ENCODE measurements at regions not wholly inside any gene's neighbourhood (a gene's known extent, or its start where the extent isn't known, plus 50 kb on each side); places are given as distances from the start of the nearest gene placed in this dataset.
A peak's percentile ranks its signal among the peaks of the same experiment; 100 is the strongest.
"Not testable (repeated sequence)": the region's sequence is repeated elsewhere in the genome, so short reads cannot be mapped to it uniquely, and the experiment has no call there.

DNA sequence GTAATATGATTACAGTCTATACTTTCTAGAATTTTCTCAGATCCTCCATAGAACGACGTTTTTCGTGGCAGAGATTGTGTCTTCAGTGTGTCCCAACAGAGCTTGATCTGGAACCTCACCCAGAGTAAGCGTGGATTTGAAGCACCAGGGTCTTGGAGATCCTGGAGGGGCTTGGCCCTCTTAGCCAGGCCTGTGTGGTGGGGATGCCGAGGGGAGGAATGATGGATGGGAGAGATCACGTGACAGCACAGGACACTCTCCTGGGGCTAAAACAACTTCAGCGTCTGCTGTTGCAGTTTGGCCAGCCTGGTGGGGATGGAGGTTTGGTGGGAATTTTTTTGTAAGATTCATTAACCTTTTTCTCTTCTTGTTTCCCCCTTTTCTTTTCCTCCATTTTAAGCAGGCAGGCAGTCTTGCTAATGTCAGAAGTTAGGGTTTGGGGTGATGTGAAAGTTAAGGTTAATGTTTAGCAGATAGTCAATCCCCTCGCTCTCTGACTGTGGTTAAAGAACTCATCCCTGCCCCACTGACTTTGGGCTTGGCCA, 100.7 kb upstream of the SULF2 start:
- FAIRE-seq (no peak), DNase-seq (ENCODE audit: insufficient read length, low spot score) (no peak)
- no peak for TF ChIP-seq POU2F2 (IDR thresholded peaks at IDR 0.05; ENCODE audit: low read depth, low read length)
- TF ChIP-seq POLR2A (IDR thresholded peaks at IDR 0.05; ENCODE audit: low read depth, low read length), result no peak
- no peak for TF ChIP-seq POLR2AphosphoS5 (IDR thresholded peaks at IDR 0.05; ENCODE audit: low read depth, low read length)
- TF ChIP-seq SPI1 (IDR thresholded peaks at IDR 0.05; ENCODE audit: low read depth, low read length), result no peak
- TF ChIP-seq PAX5 (IDR thresholded peaks at IDR 0.05; ENCODE audit: insufficient read depth, low read length, severe bottlenecking), result no peak
- TF ChIP-seq TAF1 (IDR thresholded peaks at IDR 0.05; ENCODE audit: low read depth, low read length), result no peak

DNA sequence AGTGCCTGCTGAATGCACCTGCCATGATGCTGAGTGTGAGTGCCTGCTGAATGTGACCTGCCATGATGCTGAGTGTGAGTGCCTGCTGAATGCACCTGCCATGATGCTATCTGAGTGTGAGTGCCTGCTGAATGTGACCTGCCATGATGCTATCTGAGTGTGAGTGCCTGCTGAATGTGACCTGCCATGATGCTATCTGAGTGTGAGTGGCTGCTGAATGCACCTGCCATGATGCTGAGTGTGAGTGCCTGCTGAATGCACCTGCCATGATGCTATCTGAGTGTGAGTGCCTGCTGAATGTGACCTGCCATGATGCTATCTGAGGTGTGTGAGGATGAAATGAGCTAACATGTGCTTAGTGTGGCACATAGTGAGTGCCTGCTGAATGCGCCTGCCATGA, 98.7 kb upstream of the SULF2 start:
- DNase-seq (ENCODE audit: insufficient read length, low spot score), result not testable (repeated sequence)
- FAIRE-seq, result peak; percentile 16

DNA sequence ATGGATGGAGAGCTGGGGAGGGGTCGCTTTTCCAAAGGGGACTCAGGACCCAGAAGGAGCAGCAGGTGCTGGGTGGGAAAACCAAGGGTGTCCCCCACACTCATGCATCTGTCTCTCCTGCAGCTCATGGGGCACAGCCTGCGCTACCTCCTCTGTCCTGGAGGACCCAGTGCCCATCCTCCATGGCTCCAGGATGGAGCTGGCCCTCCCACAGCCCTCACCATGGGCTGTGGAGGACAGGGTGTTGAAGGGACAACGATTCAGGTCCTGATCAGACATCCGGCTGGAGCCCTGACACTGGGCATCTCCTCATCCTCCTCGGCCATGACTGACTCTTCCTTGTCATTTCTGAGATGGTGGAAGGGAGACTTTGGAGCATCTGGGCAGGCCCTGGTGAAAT, 97.9 kb upstream of the SULF2 start:
- FAIRE-seq (no peak), DNase-seq (ENCODE audit: insufficient read length, low spot score) (no peak)
- no peak for TF ChIP-seq POU2F2 (IDR thresholded peaks at IDR 0.05; ENCODE audit: low read depth, low read length)
- TF ChIP-seq PAX5 (IDR thresholded peaks at IDR 0.05; ENCODE audit: insufficient read depth, low read length, severe bottlenecking), result no peak
- no peak for TF ChIP-seq POLR2A (IDR thresholded peaks at IDR 0.05; ENCODE audit: low read depth, low read length)
- no peak for TF ChIP-seq SPI1 (IDR thresholded peaks at IDR 0.05; ENCODE audit: low read depth, low read length)
- TF ChIP-seq POLR2AphosphoS5 (IDR thresholded peaks at IDR 0.05; ENCODE audit: low read depth, low read length), result no peak
- TF ChIP-seq TAF1 (IDR thresholded peaks at IDR 0.05; ENCODE audit: low read depth, low read length), result no peak

DNA sequence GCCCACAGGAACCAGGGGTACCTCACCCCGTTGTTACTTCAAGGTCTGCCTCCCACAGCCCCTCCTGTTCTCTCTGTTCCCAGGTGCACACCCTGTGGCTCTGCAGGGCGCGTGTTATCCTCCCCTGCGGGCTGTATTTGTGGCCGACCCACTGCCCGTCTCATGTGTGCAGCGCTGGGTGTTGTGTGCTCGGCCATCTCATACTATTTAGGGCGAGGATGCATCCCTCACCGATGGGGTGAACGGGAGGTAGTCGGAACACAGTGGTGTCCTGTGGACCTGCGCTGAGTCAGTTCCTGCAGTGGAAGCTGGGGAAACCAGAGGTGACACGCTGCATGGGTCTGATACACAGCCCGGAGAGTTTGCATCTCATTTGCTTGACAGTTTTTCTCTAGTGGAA, 94.5 kb upstream of the SULF2 start:
- no peak for TF ChIP-seq SPI1 (IDR thresholded peaks at IDR 0.05; ENCODE audit: low read depth, low read length)
- TF ChIP-seq POLR2AphosphoS5 (IDR thresholded peaks at IDR 0.05; ENCODE audit: low read depth, low read length), result no peak
- TF ChIP-seq POLR2A (IDR thresholded peaks at IDR 0.05; ENCODE audit: low read depth, low read length), result no peak
- no peak for TF ChIP-seq TAF1 (IDR thresholded peaks at IDR 0.05; ENCODE audit: low read depth, low read length)
- TF ChIP-seq PAX5 (IDR thresholded peaks at IDR 0.05; ENCODE audit: insufficient read depth, low read length, severe bottlenecking), result no peak
- FAIRE-seq, result no peak
- no peak for DNase-seq (ENCODE audit: insufficient read length, low spot score)

GRCh38 chr20:47878601-47879027, 93.3 kb upstream of the SULF2 start:
- no peak for DNase-seq (ENCODE audit: insufficient read length, low spot score)
- TF ChIP-seq SPI1 (IDR thresholded peaks at IDR 0.05; ENCODE audit: low read depth, low read length) (no peak), PAX5 (IDR thresholded peaks at IDR 0.05; ENCODE audit: insufficient read depth, low read length, severe bottlenecking) (no peak), TAF1 (IDR thresholded peaks at IDR 0.05; ENCODE audit: low read depth, low read length) (no peak), POLR2AphosphoS5 (IDR thresholded peaks at IDR 0.05; ENCODE audit: low read depth, low read length) (no peak), POLR2A (IDR thresholded peaks at IDR 0.05; ENCODE audit: low read depth, low read length) (no peak), POU2F2 (IDR thresholded peaks at IDR 0.05; ENCODE audit: low read depth, low read length) (no peak)
- no peak for FAIRE-seq

GRCh38 chr20:47876311-47877088, 91.2 kb upstream of the SULF2 start:
- TF ChIP-seq SPI1 (IDR thresholded peaks at IDR 0.05; ENCODE audit: low read depth, low read length) (no peak), POLR2A (IDR thresholded peaks at IDR 0.05; ENCODE audit: low read depth, low read length) (no peak), TAF1 (IDR thresholded peaks at IDR 0.05; ENCODE audit: low read depth, low read length) (no peak), POLR2AphosphoS5 (IDR thresholded peaks at IDR 0.05; ENCODE audit: low read depth, low read length) (no peak), POU2F2 (IDR thresholded peaks at IDR 0.05; ENCODE audit: low read depth, low read length) (no peak), PAX5 (IDR thresholded peaks at IDR 0.05; ENCODE audit: insufficient read depth, low read length, severe bottlenecking) (no peak)
- FAIRE-seq (no peak), DNase-seq (ENCODE audit: insufficient read length, low spot score) (no peak)

DNA sequence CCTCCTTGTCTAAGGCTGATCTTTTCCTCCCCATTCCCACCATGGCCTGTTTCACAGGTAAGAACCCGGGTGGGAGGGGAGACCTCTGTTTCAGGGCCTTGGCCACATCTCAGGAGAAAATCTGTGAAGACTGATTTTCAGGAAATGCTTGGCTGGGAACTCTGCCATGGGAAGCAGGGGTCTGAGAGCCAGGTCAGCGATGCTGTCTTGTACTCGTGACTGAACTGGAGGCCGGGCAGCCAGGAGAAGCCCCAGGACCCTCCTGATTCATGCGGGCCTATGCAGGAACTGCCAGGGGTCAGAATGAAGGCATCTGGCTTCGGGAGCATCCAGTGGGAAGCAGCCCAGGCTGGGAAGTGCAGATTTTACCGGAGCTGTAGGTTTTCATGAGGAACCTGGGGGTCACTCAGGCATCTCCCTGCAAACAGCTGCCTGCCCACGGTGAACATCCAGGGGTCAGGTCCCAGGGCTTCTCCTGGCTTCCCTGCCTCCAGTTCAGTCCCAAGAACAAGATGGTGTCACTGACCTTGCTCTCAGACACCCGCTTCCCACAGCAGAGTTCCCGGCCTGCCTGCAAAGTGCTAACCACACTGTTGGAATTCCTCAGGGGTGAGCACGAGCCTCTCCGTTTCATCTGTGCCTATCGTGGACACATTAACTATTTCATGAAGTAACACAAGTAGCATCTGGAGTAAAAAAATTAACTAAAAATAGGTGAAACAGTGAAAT, 90.2 kb upstream of the SULF2 start:
- no peak for TF ChIP-seq SPI1 (IDR thresholded peaks at IDR 0.05; ENCODE audit: low read depth, low read length)
- FAIRE-seq, result no peak
- DNase-seq (ENCODE audit: insufficient read length, low spot score), result no peak

GRCh38 chr20:47872341-47872740, 87.1 kb upstream of the SULF2 start:
- TF ChIP-seq PAX5 (IDR thresholded peaks at IDR 0.05; ENCODE audit: insufficient read depth, low read length, severe bottlenecking) (no peak), SPI1 (IDR thresholded peaks at IDR 0.05; ENCODE audit: low read depth, low read length) (no peak), POLR2A (IDR thresholded peaks at IDR 0.05; ENCODE audit: low read depth, low read length) (no peak)
- FAIRE-seq, result no peak
- DNase-seq (ENCODE audit: insufficient read length, low spot score), result no peak

GRCh38 chr20:47870475-47870874, 85.2 kb upstream of the SULF2 start:
- FAIRE-seq, result no peak
- TF ChIP-seq POU2F2 (IDR thresholded peaks at IDR 0.05; ENCODE audit: low read depth, low read length) (no peak), TAF1 (IDR thresholded peaks at IDR 0.05; ENCODE audit: low read depth, low read length) (no peak), POLR2A (IDR thresholded peaks at IDR 0.05; ENCODE audit: low read depth, low read length) (no peak), POLR2AphosphoS5 (IDR thresholded peaks at IDR 0.05; ENCODE audit: low read depth, low read length) (no peak), PAX5 (IDR thresholded peaks at IDR 0.05; ENCODE audit: insufficient read depth, low read length, severe bottlenecking) (no peak), SPI1 (IDR thresholded peaks at IDR 0.05; ENCODE audit: low read depth, low read length) (no peak)
- DNase-seq (ENCODE audit: insufficient read length, low spot score), result no peak

- DNase-seq (ENCODE audit: insufficient read length, low spot score) (no peak), FAIRE-seq (no peak)
- TF ChIP-seq POLR2A (IDR thresholded peaks at IDR 0.05; ENCODE audit: low read depth, low read length) (no peak), POU2F2 (IDR thresholded peaks at IDR 0.05; ENCODE audit: low read depth, low read length) (no peak), TAF1 (IDR thresholded peaks at IDR 0.05; ENCODE audit: low read depth, low read length) (no peak), SPI1 (IDR thresholded peaks at IDR 0.05; ENCODE audit: low read depth, low read length) (no peak), POLR2AphosphoS5 (IDR thresholded peaks at IDR 0.05; ENCODE audit: low read depth, low read length) (no peak)
Measured at GRCh38 chr20:47868744-47869143, 83.5 kb upstream of the SULF2 start.
